DND-41 (cell line): ENCODE measurements at regions not wholly inside any gene's neighbourhood (a gene's known extent, or its start where the extent isn't known, plus 50 kb on each side); places are given as distances from the start of the nearest gene placed in this dataset.

ENCODE experiments used
- ATAC-seq: fragments of 200-7000 bp; cut with Tn5 transposase; 3 replicates; pipeline ENCODE4 v1.9.1; 2021; ENCODE audit warnings: low read depth; ENCODE audit not compliant: insufficient read depth
- DNase-seq: peaks from one replicate; pipeline ENCODE4 v3.0.0-alpha.2; 2020
- H2AFZ ChIP-seq: 2 replicates; pipeline ENCODE4 v1.6.0; 2012; ENCODE audit warnings: low read depth, low read length
- H3K27ac ChIP-seq: 2 replicates; pipeline ENCODE4 v1.5.1; 2012; ENCODE audit warnings: low read length, inconsistent platforms
- H3K27me3 ChIP-seq: fragments of 200-600 bp; sonication (generic); 2 replicates; pipeline ENCODE4 v1.6.0; 2012; ENCODE audit warnings: low read length, mild to moderate bottlenecking, inconsistent platforms; ENCODE audit not compliant: insufficient read depth, poor library complexity
- H3K36me3 ChIP-seq: 2 replicates; pipeline ENCODE4 v1.5.1; 2012; ENCODE audit warnings: low read length, inconsistent platforms; ENCODE audit not compliant: insufficient read depth
- H3K4me1 ChIP-seq: 2 replicates; pipeline ENCODE4 v1.5.1; 2012; ENCODE audit warnings: mild to moderate bottlenecking, low read length; ENCODE audit not compliant: insufficient read depth
- H3K4me2 ChIP-seq: 2 replicates; pipeline ENCODE4 v1.6.0; 2012; ENCODE audit warnings: mild to moderate bottlenecking, moderate library complexity, low read length, inconsistent platforms; ENCODE audit not compliant: insufficient read depth
- H3K4me3 ChIP-seq, 2 experiments: fragments of 200-600 bp in 1 of 2; shearing (Covaris generic) in 1 of 2; 2 replicates each; pipeline ENCODE4 v1.5.1; 2012 to 2016; ENCODE audit warnings: inconsistent platforms in 2 of 2, low read length in 2 of 2, mild to moderate bottlenecking in 2 of 2, low read depth in 1 of 2, moderate library complexity in 1 of 2
- H3K79me2 ChIP-seq: 2 replicates; pipeline ENCODE4 v1.6.0; 2012; ENCODE audit warnings: low read length, inconsistent platforms; ENCODE audit not compliant: insufficient read depth
- H3K9ac ChIP-seq: 2 replicates; pipeline ENCODE4 v1.6.0; 2012; ENCODE audit warnings: low read depth, mild to moderate bottlenecking, inconsistent platforms, low read length, moderate library complexity
- H3K9me3 ChIP-seq: 2 replicates; pipeline ENCODE4 v1.5.1; 2012; ENCODE audit warnings: low read length, moderate library complexity, mild to moderate bottlenecking, inconsistent platforms; ENCODE audit not compliant: insufficient read depth, severe bottlenecking
- H4K20me1 ChIP-seq: 2 replicates; pipeline ENCODE4 v1.6.0; 2012; ENCODE audit warnings: low read length; ENCODE audit not compliant: insufficient read depth
- CTCF ChIP-seq: IDR thresholded peaks from 2 replicates; pipeline ENCODE4 v1.5.1; 2012; ENCODE audit warnings: borderline replicate concordance, low read length, moderate library complexity, mild to moderate bottlenecking; ENCODE audit not compliant: poor library complexity, severe bottlenecking; ENCODE audit errors: extremely low read depth
- EZH2 ChIP-seq: IDR thresholded peaks from 3 replicates; pipeline ENCODE4 v1.6.1; 2012; ENCODE audit warnings: borderline replicate concordance, low read depth, mild to moderate bottlenecking, moderate library complexity, low read length, inconsistent platforms; ENCODE audit not compliant: severe bottlenecking

GRCh38 chr5:40365342-40366330 is 314.1 kb upstream of the PTGER4 start:
- H3K4me2 ChIP-seq: no peak overlapping the region

DNA sequence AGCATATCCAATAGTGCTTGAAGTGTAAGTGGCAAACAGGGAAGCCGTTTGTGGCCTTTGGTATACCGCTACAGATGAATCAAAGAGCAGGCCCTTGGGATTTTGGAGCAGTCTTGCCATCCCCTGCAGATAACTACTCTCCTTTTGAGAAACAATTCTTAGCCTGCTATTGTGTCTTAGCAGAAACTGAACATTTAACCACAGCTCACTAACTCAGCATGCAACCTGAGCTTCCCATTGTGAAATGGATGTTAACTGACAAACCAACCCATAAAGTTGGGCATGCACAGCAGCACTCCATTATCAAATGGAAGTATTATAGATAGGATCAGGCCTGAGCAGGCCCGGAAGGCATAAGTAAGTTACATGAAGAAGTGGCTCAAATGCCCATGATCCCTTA is 315.3 kb upstream of the PTGER4 start:
- Histone ChIP-seq H3K4me2 (no peak overlapping the region), H4K20me1 (no peaks in the 10 kb centered on the region), H3K9ac (no peak overlapping the region), H3K9me3 (peaks cover 8% of the 10 kb centered on the region), H3K36me3 (no peaks in the 10 kb centered on the region), H3K27ac (no peak overlapping the region), H3K27me3 (no peaks in the 10 kb centered on the region), H3K79me2 (no peaks in the 10 kb centered on the region), H2AFZ (no peak overlapping the region), H3K4me1 (peaks cover 12% of the 10 kb centered on the region), H3K4me3 (no peak overlapping the region)
- no peak for ATAC-seq
- TF ChIP-seq EZH2: no peak
- TF ChIP-seq CTCF: no peak
- DNase-seq: no peak

More at GRCh38 chr5:40365342-40366330, 314.1 kb upstream of the PTGER4 start:
- DNase-seq: no peak
- Histone ChIP-seq H3K4me1 (peaks cover under 1% of the 10 kb centered on the region; the same call in 1 of the 2 replicates), H3K9me3 (peaks cover 8% of the 10 kb centered on the region), H4K20me1 (no peaks in the 10 kb centered on the region), H3K9ac (no peak overlapping the region), H3K79me2 (no peaks in the 10 kb centered on the region), H3K27ac (no peak overlapping the region), H3K27me3 (no peaks in the 10 kb centered on the region), H3K36me3 (no peaks in the 10 kb centered on the region), H3K4me3 (no peak overlapping the region), H2AFZ (no peak overlapping the region)
- no peak for TF ChIP-seq CTCF
- TF ChIP-seq EZH2: no peak
- no peak for ATAC-seq

GRCh38 chr5:40361378-40361777 is 318.3 kb upstream of the PTGER4 start:
- DNase-seq (no peak), ATAC-seq (no peak)
- TF ChIP-seq EZH2: no peak
- TF ChIP-seq CTCF: no peak
- peaks cover 8% of the 10 kb centered on the region for H3K9me3 ChIP-seq
- no peaks in the 10 kb centered on the region for H4K20me1 ChIP-seq
- no peak overlapping the region for H2AFZ ChIP-seq
- peaks cover 20% of the 10 kb centered on the region for H3K4me1 ChIP-seq
- H3K4me3 ChIP-seq: no peak overlapping the region
- H3K79me2 ChIP-seq: no peaks in the 10 kb centered on the region
- no peaks in the 10 kb centered on the region for H3K36me3 ChIP-seq
- no peak overlapping the region for H3K9ac ChIP-seq
- no peak overlapping the region for H3K27ac ChIP-seq
- no peaks in the 10 kb centered on the region for H3K27me3 ChIP-seq
- H3K4me2 ChIP-seq: no peak overlapping the region
